Activated gamma-delta T cell treated with anti-CD3 and anti-CD28 coated beads, Interleukin-2, amount 50 U/mL, for 16 hours (primary cell): ENCODE measurements at regions not wholly inside any gene's neighbourhood (a gene's known extent, or its start where the extent isn't known, plus 50 kb on each side); places are given as distances from the start of the nearest gene placed in this dataset.

ENCODE experiments used
- DNase-seq: peaks from one replicate; pipeline ENCODE4 v3.0.0-alpha.2; 2020; ENCODE audit warnings: low read depth

DNA sequence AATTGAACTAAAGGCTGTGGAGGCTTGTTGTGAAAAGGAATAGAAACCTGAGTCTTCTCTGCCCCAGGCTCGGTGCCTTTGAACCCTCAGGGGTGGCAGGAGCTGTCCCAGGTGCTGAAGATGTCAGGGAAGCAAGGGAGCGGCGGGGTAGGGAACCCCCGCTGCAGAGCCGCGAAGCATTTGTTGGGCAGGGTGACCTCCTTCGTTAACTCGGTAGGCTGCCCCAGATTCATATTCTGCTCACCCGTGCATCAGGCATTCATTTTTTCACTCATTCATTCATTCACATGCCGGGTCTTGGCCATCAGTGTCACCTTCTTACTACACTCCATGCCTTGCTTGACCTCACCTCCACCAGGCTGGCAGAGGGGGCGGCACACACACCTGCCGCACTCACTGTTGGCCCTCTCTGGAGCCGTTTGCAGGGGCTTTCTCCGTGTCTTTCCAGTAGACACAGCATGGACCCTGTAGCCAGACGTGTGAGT, 618.9 kb downstream of the BRD1 start:
- DNase-seq = no peak

DNA sequence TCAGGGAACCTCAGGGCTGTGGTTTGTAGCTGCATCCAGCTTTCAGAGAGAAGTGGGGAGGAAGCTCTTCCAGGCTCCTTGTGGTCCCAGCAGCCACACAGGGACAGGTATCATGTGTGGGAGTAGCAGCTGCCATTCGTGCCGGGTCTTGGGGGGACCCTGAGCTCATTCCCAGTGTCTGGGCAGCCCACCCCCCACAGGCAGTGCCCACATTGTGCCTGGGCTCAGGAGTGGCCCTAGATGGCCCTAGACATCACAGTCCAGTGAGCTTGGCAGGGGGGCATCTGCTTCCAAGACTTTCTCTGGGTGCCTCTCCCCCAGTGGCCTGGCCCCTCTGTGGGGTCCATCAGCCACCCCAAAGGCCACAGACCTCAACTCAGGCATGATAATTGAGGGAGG, 619.7 kb downstream of the BRD1 start:
- DNase-seq = no peak

DNA sequence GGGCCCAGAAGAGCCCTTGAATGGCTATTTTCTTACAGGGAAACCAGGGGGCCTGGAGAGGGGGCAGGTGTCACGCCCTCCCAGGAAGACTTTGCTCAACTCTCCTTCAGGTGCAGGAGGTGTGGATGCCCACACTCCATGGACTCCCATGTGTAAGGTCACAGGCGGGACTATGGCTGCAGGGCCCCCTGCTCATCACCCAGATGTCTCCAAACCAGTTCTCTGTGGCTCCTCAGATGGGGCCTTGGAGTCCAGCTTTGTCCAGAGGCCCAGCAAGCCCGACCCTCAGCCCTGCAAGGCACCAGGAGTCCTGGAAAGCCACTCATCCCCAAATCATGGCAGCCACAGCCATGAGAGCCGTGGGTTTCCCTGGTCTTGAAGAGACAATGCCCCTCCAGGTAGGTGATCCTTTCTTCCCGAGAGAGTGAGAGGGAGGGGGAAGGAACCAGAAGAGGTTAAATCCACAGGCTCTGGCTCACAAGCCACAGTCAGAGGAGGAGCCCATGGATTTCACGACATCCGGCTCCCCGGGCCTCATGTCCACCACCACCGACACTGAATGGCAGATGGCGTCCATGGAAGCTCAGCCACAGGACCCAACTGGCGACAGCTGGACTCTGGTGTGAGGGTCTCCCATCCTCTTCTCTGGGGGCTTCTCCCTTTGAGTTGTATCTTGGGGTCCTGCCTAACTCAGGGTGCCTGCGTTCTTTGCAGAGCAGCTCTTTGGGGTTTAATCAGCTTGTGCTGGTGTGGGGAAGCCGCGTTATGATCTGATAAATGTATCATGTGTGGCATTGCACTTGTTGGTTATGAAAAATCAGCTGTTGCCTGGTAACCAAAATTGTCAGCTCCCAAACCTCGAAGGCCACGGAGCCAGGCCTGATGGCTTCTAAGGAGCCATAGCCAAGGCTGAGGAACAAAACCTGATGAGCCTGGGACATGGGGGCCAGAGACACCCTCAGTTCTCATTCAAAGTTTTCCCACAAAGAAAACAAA, 620.4 kb downstream of the BRD1 start:
- DNase-seq = no peak

DNA sequence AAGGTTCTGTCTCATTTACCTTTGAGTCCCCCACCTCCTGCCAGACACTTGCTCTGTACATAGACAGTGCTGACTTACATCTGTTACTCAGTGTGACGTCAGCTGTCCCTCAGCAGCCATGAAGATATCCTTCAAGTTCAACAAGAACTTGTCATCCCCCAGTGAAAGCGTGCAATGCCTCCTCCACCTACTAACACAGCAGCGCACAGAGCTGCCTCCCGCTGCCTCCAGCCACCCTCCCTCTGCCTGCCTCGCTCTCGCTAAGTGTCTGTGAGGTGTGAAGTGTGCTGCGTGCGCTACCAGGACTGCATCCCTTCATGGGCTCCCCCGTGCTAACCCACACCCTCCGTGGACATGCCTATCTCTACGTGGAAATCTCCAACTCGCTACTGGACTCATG, 621.4 kb downstream of the BRD1 start:
- DNase-seq = no peak

DNA sequence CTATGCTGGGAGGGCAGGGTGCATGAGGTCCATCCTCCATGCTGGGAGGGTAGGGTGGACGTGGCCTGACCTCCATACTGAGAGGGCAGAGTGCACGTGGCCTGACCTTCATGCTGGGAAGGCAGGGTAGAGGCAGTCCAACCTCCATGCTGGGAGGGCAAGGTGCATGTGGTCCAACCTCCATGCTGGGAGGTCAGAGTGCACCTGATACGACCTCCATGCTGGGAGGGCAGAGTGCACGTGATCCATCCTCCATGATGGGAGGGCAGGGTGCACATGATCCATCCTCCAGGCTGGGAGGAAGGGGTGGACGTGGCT, 622.2 kb downstream of the BRD1 start:
- no peak for DNase-seq

DNA sequence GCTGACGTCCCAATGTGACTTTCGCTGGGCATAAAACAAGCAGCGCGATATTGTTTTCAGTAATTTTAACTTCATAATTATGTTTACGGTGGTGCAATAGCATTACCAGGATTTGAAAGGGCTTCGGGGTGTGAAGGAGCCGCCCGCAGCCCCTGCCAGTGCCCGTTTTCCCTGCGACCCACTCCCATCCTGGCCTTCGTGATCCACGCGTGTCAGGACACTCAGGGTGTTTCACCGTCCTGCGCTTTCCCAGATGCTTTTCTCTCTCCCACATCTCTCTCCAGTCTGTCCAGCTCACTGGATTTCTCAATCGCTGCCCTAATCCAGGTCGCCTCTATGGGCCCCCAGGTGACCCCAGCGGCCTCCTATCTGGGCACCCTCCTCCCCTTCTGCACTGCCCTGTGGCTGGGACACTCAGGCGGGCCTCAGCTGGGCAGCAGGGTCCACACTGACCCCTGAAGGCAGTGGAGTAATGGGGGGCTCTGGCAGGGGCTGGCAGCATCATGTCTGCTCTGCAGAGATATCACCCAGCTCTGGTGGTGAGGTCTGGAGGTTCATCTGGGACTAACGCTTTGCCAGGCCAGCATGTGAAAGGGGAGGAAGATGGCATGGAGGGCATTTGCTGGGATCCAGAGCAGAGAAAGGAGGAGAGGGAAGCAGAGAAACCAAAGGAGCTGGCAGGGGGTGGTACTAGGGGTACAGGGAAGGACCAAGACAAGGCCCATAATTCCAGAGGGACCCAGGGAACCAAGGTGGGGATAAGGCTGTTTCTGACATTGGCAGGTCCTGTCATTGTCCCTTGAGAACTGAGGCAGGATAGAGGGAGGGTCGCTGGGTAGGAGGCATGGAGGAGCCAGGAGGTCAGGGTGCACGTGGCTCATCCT, 622.8 kb downstream of the BRD1 start:
- DNase-seq = no peak

DNA sequence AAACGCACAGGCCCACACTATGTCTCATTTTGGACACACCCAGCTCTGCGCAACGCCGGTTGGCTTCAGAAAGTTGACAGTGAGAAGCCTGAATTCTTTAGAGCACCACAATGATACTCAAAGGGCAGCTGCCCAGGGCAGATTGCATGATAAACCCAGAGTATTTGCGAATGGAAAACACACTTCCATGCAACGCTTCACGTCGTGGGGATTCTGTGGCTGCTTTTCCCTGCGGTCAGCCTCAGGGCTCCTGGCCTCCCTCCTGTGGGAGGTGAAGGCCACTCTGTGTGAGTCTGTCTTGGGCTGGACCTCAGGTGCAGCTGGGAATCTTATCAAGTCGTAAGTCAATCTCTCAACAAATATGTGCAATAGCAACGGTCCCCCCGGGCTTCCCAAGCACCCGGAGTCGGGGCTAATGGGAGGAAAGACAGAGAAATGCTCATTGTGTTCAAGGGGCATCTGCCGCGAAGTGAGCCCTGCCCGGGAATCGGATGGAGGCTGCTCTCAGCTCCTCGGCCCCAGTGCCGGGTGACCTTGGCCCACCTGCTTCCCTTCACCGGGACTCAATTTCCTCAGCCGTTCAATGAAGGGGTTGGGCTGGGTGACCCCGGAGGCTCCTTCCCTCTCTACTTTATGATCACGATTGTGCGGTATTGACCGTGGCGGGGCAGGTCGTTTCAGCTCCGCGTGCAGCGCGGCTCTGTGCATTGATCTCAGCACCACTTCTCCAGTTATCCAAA, 623.6 kb downstream of the BRD1 start:
- no peak for DNase-seq

DNA sequence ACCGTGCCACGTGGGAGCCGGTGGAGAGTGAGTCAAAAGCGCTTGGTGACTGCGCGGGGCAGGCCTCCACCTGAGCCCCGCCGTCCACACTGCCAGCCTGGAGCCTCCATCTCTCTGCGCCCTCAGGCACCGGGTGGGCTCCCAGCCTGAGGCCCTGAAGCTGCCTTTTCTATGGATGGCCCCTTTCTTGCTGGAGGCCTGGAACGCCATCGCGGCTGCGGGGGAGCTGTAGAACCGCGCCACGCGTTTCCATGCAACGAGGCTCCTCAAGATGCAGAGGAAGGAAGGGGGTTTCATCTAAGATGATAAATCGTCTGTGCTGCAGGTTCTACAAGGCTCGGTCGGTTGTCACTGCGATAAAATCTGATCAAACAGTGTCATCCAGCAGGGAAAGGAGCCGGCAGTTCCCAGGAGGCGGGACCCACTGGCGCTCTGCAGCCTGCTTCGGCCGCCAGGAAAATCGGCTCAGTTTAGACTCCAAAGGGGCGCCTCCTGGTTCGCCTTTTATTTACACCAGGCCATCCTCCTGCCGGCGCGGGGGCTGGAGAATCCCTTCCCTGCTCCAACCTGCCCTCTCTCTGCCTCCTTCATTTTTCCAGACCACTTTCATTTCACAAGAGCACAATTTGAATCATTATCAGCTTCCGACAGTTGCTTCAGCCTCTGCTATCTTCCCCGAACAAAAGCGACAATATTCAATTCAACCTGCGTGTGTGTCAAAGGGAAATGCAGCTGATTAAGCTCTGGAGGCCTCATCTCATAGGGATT, 624.4 kb downstream of the BRD1 start:
- no peak for DNase-seq

DNA sequence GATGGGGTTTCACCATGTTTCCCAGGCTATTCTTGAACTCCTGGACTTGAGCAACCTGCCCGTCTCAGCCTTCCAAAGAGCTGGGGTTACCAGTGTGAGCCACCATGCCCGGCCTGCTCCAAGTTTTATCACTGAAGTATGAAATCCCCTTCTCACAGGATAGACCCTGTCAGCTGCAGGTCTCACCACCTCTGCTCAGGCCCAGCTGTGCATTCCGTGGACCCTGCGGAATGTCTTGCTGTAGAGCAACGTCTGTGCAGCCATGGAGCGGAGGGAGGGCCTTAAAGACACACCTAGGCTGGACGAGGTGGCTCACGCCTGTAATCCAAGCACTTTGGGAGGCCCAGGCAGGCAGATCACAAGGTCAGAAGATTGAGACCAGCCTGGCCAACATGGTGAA, 625.4 kb downstream of the BRD1 start:
- DNase-seq = no peak

DNA sequence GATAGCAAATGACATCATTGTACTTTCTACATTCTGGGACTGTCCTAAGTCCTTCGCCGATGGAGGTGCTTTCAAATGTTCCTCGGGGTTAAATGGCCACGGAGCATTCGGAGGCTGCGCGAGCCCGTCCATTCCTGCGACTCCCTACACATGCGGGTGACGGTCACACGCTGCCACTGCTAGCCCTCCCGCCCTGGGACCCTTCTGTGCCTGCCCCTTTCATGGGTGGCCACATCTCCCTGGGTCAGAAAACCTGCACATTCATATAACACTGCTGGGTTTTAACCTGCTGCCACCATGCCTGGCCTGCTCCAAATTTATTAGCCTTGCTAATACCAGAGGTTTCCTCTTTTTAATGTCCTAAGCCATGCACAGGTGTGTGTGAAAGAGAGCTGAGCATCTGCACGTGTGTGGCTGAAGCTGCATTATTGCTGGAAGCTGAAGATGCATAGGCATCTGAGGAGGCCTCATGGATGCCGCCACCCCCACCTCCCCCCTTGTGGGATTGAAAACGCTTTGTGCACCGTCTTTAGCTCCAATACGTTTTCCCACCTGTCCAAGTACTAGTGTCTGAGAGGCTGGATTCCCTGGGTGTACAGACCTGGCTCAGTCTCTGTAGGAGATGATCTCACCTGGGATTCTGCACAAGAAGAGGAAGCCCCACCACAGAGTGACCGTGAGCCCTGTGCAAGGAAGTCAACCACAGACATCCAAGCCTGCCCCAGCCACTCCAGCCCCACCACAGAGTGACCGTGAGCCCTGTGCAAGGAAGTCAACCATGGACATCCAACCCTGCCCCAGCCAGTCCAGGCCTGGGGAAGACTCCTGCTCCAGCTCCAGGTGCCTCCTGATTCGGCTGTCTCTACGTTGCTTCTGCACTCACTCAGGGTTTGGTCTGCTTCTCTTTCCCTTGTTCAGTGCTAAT, 626.4 kb downstream of the BRD1 start:
- DNase-seq = no peak

DNA sequence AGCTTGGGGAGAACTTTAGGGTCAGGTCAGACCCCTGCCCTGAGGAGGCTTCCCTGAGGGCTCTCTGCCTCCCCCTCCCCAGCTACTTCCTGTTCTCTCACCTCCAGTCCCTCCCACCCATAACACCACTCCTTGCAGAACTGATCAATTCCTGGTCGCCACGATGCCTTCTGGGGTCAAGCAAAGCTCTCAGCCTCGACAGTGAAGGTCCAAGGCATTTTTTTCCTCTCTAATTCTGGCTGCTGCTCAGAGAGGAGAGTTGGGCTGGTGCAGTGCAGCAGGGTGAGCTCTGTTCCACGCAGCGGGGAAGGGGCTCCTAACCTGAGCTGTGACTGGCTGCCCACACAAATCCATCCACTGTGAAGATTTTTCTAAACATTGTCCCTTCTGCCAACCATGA, 628.4 kb downstream of the BRD1 start:
- no peak for DNase-seq

DNA sequence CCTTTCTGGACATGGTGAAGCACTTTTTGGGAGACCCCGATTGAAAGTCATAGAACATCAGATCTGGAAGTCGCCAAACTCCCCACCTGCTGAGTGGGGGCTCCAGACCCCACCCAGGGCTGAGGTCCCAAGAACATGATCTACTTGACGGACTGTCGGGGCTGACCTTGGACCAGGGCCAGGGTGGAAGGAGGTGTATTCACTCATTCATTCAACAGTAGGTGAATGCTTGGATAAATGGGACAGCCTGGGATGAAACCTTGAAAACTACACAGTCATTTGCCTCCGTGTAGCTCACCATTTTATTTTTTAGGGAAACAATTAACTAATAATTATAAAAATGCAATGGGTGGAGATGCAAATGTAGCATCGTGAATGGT, 629.0 kb downstream of the BRD1 start:
- no peak for DNase-seq

DNA sequence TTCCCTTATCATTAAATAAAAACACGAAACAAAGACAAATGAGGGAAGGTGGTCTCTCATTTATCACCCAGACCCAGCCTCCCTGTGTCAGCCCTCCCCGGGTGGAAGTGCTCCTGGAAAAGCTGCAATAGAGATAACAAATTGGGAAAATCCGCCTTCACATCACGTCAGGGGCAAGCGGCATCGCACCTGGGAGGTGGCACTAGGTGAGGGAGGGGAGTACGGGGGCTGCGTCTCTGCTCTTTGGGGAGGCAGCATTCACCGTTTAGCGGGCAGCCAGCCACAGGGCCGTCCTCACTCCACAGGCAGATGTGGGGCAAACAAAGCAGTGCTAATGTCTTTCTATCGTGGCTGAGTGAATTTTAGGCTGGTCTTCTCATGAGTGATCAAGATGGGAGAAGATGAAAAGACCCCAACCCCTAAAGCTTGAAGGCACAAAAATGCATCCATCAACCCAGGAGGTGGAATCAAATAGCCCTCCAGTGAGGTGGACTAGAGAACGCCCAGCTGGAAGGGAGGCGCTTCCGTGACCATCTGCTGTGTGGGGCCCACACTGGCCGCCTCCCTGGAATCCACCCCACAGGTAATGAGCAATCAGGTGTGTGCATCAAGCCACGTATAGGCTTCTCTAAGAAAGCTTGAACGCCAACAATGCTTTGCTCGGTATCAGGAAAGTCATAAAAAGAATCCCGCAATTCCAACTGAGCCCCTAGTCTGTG, 629.5 kb downstream of the BRD1 start:
- no peak for DNase-seq

DNA sequence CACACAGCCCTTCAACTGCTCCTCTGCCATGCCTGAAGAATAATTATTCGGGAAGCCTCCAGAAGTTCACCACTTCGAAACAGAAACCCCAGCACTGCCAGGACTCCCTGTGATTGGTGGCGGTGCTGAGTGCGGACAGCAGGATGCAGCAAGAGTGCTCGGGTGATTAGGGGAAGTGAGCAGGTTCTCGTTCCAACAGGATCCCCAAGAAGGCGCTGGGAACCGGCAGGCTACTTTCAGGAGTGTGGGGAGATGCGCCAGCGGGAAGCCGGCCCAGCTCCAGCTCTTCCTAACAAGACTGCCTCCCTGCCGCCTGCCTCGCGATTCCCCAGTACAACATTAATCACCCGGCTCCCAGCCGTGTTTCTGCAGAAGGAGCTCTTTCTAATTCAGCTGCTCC, 630.2 kb downstream of the BRD1 start:
- DNase-seq = no peak

DNA sequence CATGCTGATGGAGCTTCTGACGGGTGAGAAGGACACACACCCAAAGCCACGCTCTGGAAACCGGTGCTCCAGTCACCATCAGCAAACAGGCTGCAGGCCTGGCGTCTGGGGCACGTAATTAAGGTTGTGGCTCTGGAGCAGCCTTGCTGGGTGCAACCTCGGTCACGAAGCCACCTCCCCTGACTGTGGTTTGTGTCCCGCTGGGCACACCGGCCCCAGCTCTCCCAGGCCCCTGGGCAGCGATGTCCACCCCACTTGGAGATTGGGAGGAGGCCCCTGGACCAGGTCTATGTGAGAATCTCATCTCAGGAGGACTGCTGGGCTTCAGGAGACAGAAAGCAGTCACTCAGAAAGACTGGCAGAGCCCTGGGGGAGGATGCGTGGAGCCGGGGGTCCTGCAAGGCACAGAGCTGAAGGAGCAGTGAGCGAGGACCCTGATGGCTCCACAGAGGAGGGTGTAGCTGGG, 631.6 kb downstream of the BRD1 start:
- DNase-seq = no peak

DNA sequence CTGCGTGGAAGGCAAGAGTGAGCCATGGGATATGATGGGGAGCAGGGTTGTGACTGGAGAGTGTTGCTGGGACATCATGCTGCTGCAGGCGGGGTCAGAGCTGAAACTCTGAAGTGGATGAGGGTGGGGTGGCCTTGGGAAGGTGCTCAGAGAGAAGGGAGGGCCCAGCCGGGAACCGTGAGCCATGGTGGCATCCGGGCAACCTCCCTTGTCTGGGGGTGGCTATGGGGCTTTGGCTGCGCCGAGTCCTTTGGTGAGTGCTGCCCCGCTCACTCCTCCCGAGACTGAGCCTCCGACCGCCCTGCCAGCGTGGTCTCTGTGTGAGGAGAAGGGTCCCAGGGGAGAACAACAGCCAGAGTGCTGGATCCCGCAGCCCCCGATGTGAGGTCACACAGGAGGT, 632.0 kb downstream of the BRD1 start:
- DNase-seq = no peak

DNA sequence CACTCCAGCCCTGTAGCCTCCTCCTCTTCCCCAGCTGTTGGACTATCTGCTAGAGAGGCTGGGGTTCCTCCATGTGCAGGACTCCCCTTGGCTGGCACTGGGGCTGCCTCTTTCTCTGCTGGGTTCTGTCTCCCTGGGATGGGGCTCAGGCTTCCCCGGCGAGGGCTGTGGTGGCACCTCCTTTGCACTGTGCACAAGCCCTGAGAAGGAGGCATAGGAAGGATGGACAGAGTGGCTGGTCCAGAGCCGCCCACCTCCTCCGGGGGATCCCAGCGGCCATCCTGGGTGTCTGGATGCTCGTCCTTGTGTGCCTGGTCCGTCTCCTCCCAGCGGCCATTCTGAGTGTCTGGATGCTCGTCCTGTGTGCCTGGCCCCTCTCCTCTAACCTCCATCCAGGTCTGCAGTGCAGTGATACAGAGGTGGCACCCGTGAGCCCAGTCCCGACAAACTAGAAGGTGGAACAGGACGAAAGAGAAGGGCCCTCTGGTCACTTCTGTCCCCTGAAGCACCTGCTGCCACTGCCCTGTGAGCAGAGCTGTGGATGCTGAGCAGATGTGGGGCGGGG, 633.7 kb downstream of the BRD1 start:
- DNase-seq = no peak

DNA sequence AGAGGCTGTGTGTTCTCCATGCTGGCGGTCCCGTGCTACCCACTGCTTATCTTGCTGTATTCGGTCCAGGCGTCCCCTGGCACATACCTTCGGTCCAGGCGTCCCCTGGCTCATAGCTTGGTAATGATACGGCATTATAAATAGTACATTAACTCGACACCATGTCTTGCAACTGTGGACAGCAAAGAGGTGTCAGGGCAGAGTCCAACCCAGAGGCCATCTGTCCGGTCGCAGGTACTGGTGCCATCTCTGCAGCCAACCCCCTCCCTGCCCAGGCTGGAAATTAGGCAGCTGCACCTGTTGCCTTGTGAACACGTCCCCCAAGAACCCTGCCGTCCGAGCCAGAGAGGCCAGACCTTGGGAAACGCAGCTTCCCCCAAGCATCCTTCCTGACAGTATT, 634.3 kb downstream of the BRD1 start:
- DNase-seq = no peak

DNA sequence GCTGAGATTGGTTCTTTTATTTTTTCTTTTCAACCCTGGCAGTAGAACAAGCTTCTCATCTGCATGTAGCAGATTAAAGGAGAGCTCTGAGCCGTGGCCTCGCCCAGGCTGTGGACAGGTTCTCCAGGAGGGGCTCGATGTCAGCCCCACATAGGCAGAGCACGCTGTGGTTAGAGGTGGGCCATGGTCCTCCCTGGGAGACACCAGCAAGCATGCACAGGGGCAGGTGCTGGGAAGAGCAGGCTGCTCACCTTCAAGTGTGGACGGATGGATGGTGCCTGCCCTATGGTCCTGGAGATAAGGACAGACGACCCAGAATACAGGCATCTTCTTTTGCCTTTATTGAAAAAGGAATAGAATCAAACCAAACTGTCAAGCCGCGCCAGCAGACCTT, 634.8 kb downstream of the BRD1 start:
- DNase-seq = no peak
